ELF-1 (cell line): ENCODE measurements at regions not wholly inside any gene's neighbourhood (a gene's known extent, or its start where the extent isn't known, plus 50 kb on each side); places are given as distances from the start of the nearest gene placed in this dataset.

Source experiments
- DNase-seq: peaks from one replicate; pipeline ENCODE4 v3.0.0-alpha.2; 2016; ENCODE audit warnings: low read depth, low spot score

- DNase-seq, result peak; percentile 7
Observed at GRCh38 chr13:107271227-107271626, 703.3 kb upstream of the ARGLU1 start.

- no peak for DNase-seq
Observed at GRCh38 chr13:107266657-107267056, 698.7 kb upstream of the ARGLU1 start.

GRCh38 chr13:107258599-107259187, 690.8 kb upstream of the ARGLU1 start:
- DNase-seq, result no peak

- DNase-seq, result no peak
Observed at GRCh38 chr13:107254392-107254791, 686.5 kb upstream of the ARGLU1 start.

- DNase-seq, result no peak
Observed at GRCh38 chr13:107252428-107252827, 684.5 kb upstream of the ARGLU1 start.

- no peak for DNase-seq
Observed at GRCh38 chr13:107252021-107252420, 684.1 kb upstream of the ARGLU1 start.

GRCh38 chr13:107251341-107251740, 683.4 kb upstream of the ARGLU1 start:
- DNase-seq, result no peak

- no peak for DNase-seq
Observed at GRCh38 chr13:107250628-107251027, 682.7 kb upstream of the ARGLU1 start.

- no peak for DNase-seq
Observed at GRCh38 chr13:107244241-107244640, 676.3 kb upstream of the ARGLU1 start.

- DNase-seq, result no peak
Observed at GRCh38 chr13:107242138-107242537, 674.2 kb upstream of the ARGLU1 start.

- DNase-seq, result no peak
Observed at GRCh38 chr13:107241381-107241780, 673.4 kb upstream of the ARGLU1 start.

- DNase-seq, result no peak
Observed at GRCh38 chr13:107239213-107239612, 671.3 kb upstream of the ARGLU1 start.

- DNase-seq, result no peak
Observed at GRCh38 chr13:107238262-107238981, 670.5 kb upstream of the ARGLU1 start.

- no peak for DNase-seq
Observed at GRCh38 chr13:107234319-107235073, 666.6 kb upstream of the ARGLU1 start.

GRCh38 chr13:107233541-107233940, 665.6 kb upstream of the ARGLU1 start:
- no peak for DNase-seq

GRCh38 chr13:107231944-107232343, 664.0 kb upstream of the ARGLU1 start:
- no peak for DNase-seq

- DNase-seq, result no peak
Observed at GRCh38 chr13:107223867-107224266, 655.9 kb upstream of the ARGLU1 start.

GRCh38 chr13:107222597-107222996, 654.7 kb upstream of the ARGLU1 start:
- no peak for DNase-seq

GRCh38 chr13:107220245-107220644, 652.3 kb upstream of the ARGLU1 start:
- DNase-seq, result no peak

- DNase-seq, result no peak
Observed at GRCh38 chr13:107217251-107217650, 649.3 kb upstream of the ARGLU1 start.

GRCh38 chr13:107216046-107216755, 648.3 kb upstream of the ARGLU1 start:
- no peak for DNase-seq

- DNase-seq, result peak; percentile 70
Observed at GRCh38 chr13:107211073-107211472, 643.1 kb upstream of the ARGLU1 start.
